Stimulated activated CD4-positive, alpha-beta T cell treated with anti-CD3 and anti-CD28 coated beads, Interleukin-1b, Interleukin-23, amount 100 ng/mL, for 48 hours (primary cell): ENCODE measurements at regions not wholly inside any gene's neighbourhood (a gene's known extent, or its start where the extent isn't known, plus 50 kb on each side); places are given as distances from the start of the nearest gene placed in this dataset.
"Not testable (repeated sequence)": the region's sequence is repeated elsewhere in the genome, so short reads cannot be mapped to it uniquely, and the experiment has no call there.

Experiments
- DNase-seq: peaks from one replicate; pipeline ENCODE4 v3.0.0-alpha.2; 2020

GRCh38 chr7:4319280-4319679, 362.8 kb upstream of the FOXK1 start:
- DNase-seq = no peak

- DNase-seq = no peak
Observed at GRCh38 chr7:4325732-4326131, 356.4 kb upstream of the FOXK1 start.

- no peak for DNase-seq
Observed at GRCh38 chr7:4331711-4332110, 350.4 kb upstream of the FOXK1 start.

- no peak for DNase-seq
Observed at GRCh38 chr7:4338556-4338955, 343.5 kb upstream of the FOXK1 start.

- no peak for DNase-seq
Observed at GRCh38 chr7:4343272-4344247, 338.5 kb upstream of the FOXK1 start.

GRCh38 chr7:4345004-4345403, 337.1 kb upstream of the FOXK1 start:
- no peak for DNase-seq

DNA sequence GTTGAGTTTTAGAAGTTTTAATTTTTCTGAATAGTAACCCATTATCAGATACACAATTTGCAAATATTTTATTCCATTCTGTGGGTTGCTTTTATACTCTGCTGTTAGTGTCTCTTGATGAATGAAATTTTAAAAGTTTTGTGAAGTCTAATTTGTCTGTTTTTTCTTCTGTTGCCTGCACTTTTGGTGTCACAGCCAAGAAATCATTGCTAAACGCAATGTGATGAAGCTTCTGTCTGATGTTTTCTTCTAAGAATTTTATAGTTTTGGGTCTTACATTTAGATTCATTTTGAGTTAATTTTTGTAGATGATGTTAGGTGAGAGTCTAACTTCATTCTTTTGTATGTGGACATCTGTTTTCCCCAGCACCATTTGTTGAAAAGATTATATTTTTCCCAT, 330.0 kb upstream of the FOXK1 start:
- no peak for DNase-seq

GRCh38 chr7:4361774-4362173, 320.3 kb upstream of the FOXK1 start:
- no peak for DNase-seq

DNA sequence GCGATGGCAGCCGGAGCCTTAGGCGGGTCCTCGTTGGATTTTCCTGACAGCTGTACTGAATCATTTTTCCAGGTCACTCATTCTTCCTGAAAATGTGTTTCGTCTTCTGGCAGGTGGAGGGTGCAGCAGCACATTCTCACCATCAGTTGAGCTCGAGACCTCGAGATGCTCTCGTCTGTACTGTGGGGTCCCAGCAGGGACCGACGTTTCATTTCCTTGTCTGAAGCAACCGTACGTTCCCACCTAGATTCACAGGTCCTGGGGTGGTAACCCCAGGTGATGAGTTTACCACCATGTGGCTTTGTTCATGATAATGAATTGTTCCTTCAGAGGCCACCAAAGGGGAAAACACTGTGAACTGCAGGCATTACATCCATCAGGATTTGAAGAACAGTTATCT, 298.5 kb upstream of the FOXK1 start:
- DNase-seq = no peak

DNA sequence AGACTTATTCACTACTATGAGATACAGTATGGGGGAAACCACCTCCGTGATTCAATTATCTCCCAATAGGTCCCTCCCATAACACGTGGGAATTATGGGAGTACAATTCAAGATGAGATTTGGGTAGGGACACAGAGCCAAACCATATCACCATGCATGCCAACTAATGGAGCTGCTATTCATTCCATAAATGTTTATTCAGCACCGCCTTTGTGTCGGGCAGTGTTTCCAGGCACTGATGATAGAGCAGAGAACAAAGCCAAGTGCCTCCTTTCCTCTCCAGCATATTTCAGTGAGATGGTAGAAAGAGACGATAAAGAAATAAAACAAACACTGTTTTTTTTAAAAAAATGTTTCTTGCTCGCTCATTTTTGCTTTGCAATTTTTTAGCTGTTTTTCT, 295.9 kb upstream of the FOXK1 start:
- DNase-seq = no peak

GRCh38 chr7:4391103-4391502, 291.0 kb upstream of the FOXK1 start:
- not testable (repeated sequence) for DNase-seq

DNA sequence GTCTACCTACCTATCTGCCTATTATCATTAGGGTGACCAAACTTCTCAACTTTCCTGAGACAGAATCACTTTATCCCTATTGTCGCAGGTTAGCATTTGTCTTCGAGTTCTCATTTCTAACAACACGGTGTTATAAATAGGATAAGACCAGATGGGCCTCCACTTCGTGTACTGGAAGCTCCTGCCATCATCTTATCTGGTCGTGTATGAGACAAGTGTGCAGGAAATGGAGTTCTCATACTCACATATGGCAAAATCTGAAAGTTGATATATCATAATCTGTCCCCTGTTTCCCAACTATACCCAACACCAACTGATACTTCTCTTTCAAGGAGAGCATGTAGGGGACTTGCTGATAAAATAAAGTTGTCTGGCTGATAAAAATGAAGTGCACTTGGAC, 287.4 kb upstream of the FOXK1 start:
- no peak for DNase-seq

GRCh38 chr7:4399121-4399520, 283.0 kb upstream of the FOXK1 start:
- no peak for DNase-seq

GRCh38 chr7:4399596-4399995, 282.5 kb upstream of the FOXK1 start:
- no peak for DNase-seq

- DNase-seq = no peak
Observed at GRCh38 chr7:4406288-4407058, 275.6 kb upstream of the FOXK1 start.

GRCh38 chr7:4409946-4410345, 272.1 kb upstream of the FOXK1 start:
- no peak for DNase-seq

DNA sequence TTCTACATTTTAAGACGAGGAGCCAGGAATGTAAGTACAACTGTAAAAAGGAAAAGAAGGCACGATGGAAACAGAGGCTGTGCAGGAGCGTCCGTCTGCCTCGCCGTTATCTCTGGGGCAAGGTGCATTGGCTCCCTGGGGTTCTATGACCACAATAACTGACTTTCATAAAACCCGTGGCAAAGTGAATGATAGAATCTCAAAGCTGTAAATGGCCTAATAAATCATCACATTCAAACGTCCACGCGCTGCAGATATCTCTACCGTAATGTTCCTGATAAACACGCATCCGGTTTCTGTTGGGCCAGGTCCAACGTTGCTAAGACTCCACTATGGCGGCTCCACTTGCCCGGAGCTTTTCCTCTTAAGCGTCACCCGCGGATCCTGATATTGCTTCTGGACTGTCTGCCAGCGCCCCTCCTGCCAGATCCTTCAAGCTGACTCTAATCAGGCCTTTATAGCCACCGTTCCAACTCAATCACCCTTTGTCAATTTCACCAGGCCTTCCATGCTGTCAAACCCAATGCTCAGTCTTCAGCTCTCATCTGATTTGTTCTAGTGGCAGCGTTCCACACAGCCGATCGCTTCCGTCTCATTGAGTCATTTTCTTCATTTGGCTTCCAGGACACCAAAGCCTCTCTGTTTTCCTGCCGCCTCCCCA, 265.6 kb upstream of the FOXK1 start:
- DNase-seq = no peak

DNA sequence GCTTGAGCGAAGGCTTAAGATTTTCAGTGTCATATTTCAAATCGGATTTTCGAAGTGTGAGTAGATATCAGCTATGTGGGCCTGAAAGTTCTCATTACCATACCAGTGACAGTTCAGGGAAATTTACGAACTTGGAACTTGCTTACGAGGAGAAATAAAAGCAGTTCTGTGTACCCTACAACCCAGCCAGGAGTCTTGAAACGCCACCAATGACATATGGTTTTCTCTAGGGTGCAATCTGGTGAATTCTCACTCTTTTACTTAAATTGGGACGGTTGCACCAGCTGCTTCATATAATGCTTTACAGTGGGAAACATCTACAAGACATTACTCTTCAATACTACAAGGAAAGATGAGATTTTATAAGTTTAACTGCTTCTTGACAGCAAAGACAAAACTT, 253.6 kb upstream of the FOXK1 start:
- DNase-seq = no peak

GRCh38 chr7:4430227-4430626, 251.9 kb upstream of the FOXK1 start:
- no peak for DNase-seq

DNA sequence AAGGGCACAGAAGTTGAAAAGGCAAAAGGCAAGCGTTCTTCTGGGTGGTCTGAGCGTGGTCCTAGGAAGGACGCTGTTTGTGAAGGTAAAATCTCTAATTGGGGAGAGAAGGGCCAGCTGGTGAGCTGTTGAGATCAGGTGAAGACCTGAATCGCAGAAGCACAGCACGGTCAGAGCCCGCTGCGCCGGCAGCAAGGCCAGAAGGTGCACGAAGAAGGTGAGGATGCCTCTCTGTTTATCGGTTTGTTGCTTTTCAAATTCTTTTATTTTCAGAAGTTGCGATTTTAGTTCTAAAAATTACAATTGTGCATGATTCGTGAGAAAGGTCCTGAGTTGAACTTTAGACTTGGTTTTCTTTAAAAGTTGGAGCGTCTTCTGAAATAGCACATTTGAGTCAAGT, 247.8 kb upstream of the FOXK1 start:
- DNase-seq = no peak

GRCh38 chr7:4436361-4436895, 245.7 kb upstream of the FOXK1 start:
- DNase-seq = no peak

DNA sequence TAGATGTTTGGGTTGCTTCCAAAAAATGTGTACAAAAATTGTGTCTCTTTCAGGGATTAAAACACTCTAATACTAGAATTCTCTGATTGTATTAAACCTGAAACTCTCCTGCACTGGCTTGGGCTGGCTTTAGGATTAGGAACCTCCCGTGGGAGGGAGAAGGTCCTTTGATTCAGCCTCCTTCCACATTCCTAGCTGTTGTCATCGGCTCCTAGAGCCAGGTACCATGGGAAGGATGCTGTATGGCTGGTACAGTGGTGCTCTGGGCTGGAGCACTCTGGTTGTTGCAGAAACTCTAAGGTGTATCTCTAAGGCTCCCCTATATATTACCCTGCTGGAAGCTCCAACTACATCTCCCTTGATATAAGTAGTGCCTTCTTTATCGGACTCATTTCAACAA, 245.2 kb upstream of the FOXK1 start:
- DNase-seq = no peak

DNA sequence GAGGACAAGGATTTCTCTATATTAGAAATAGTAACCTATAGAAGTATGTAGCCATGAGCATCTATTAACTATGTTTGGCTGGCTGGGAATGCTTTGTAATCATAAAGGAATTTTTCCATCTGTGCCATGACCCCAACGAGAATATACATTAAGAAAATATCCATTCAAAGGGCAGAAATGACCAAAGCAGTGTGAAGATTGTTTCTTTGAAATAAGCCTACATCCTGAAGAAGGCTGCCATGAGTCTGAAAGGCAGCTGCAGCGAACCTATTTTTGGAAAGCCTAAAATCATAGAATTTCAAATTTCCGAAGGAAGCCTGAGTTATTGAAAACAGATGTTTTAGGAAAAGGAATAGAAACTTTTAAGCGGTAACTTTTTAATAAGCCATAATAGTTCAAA, 244.2 kb upstream of the FOXK1 start:
- no peak for DNase-seq
